Stimulated activated CD8-positive, alpha-beta memory T cell treated with anti-CD3 and anti-CD28 coated beads, Interleukin-4, amount 100 ng/mL, for 1 hour (primary cell): ENCODE measurements at regions not wholly inside any gene's neighbourhood (a gene's known extent, or its start where the extent isn't known, plus 50 kb on each side); places are given as distances from the start of the nearest gene placed in this dataset.

Source experiments
- DNase-seq, 2 donors: peaks; one replicate each; pipeline ENCODE4 v3.0.0-alpha.2; 2020; ENCODE audit warnings: low read depth in 2 of 2, low spot score in 1 of 2

- no peak for DNase-seq
Observed at GRCh38 chr5:50963971-50964745, 297.7 kb downstream of the PARP8 start.

- DNase-seq, result no peak
Observed at GRCh38 chr5:50964746-50965653, 298.6 kb downstream of the PARP8 start.

GRCh38 chr5:50965654-50966375 is 299.4 kb downstream of the PARP8 start:
- no peak for DNase-seq

GRCh38 chr5:50967009-50967562 is 300.6 kb downstream of the PARP8 start:
- no peak for DNase-seq

GRCh38 chr5:50967563-50968355 is 301.3 kb downstream of the PARP8 start:
- no peak for DNase-seq

GRCh38 chr5:50968356-50969149 is 302.1 kb downstream of the PARP8 start:
- no peak for DNase-seq

- DNase-seq, result no peak
Observed at GRCh38 chr5:50969151-50970031, 303.0 kb downstream of the PARP8 start.

GRCh38 chr5:50975840-50976239 is 309.4 kb downstream of the PARP8 start:
- no peak for DNase-seq

GRCh38 chr5:50978924-50979323 is 312.5 kb downstream of the PARP8 start:
- DNase-seq, result no peak

GRCh38 chr5:50984640-50985039 is 318.2 kb downstream of the PARP8 start:
- no peak for DNase-seq

- no peak for DNase-seq
Observed at GRCh38 chr5:50990296-50990924, 324.0 kb downstream of the PARP8 start.

- no peak for DNase-seq
Observed at GRCh38 chr5:50995285-50995942, 329.0 kb downstream of the PARP8 start.

- no peak for DNase-seq
Observed at GRCh38 chr5:51001227-51001923, 334.9 kb downstream of the PARP8 start.

- no peak for DNase-seq
Observed at GRCh38 chr5:51002368-51002767, 335.9 kb downstream of the PARP8 start.

GRCh38 chr5:51013036-51013435 is 346.6 kb downstream of the PARP8 start:
- DNase-seq, result no peak

GRCh38 chr5:51018423-51018822 is 352.0 kb downstream of the PARP8 start:
- DNase-seq, result no peak

- no peak for DNase-seq
Observed at GRCh38 chr5:51024263-51024662, 357.8 kb downstream of the PARP8 start.
